ENCODE measurements at regions not wholly inside any gene's neighbourhood (a gene's known extent, or its start where the extent isn't known, plus 50 kb on each side); places are given as distances from the start of the nearest gene placed in this dataset.

- Histone ChIP-seq H4K20me1 (ENCODE audit: insufficient read depth) (no peaks in the 10 kb centered on the region), H3K4me2 (ENCODE audit: low read length) (no peak overlapping the region), H3K9me3 (ENCODE audit: low read length) (no peaks in the 10 kb centered on the region), H3K27ac (ENCODE audit: low read length) (no peak overlapping the region), H3K36me3 (ENCODE audit: insufficient read depth, low read length) (no peaks in the 10 kb centered on the region), H2AFZ (ENCODE audit: low read depth, low read length) (no peak overlapping the region), H3K27me3 (ENCODE audit: insufficient read depth, low read depth, low read length) (no peaks in the 10 kb centered on the region), H3K79me2 (replicated peaks; ENCODE audit: insufficient read depth, low read length) (no peaks in the 10 kb centered on the region), H3K4me3 (ENCODE audit: low read length) (no peak overlapping the region), H3F3A (ENCODE audit: insufficient read depth, low read length, poor library complexity, severe bottlenecking) (no peaks in the 10 kb centered on the region), H3K9me2 (ENCODE audit: insufficient read depth, low read length) (no peaks in the 10 kb centered on the region), H3K9ac (ENCODE audit: low read length) (no peak overlapping the region)
- TF ChIP-seq CTCF (IDR thresholded peaks at IDR 0.05; ENCODE audit: poor library complexity, severe bottlenecking) (no peak), MXI1 (conservative IDR thresholded peaks at IDR 0.05; ENCODE audit: poor library complexity, severe bottlenecking) (no peak), EZH2 (IDR thresholded peaks at IDR 0.05; ENCODE audit: borderline replicate concordance, insufficient read depth, low read length, poor library complexity, severe bottlenecking) (no peak)
These were observed 365.6 kb downstream of the WDR11 start for GRCh38 chr10:121216721-121217181.

- Histone ChIP-seq H4K20me1 (ENCODE audit: insufficient read depth) (no peaks in the 10 kb centered on the region), H3F3A (ENCODE audit: insufficient read depth, low read length, poor library complexity, severe bottlenecking) (no peaks in the 10 kb centered on the region), H3K4me2 (ENCODE audit: low read length) (no peak overlapping the region), H3K79me2 (replicated peaks; ENCODE audit: insufficient read depth, low read length) (no peaks in the 10 kb centered on the region), H3K9ac (ENCODE audit: low read length) (no peak overlapping the region), H2AFZ (ENCODE audit: low read depth, low read length) (no peak overlapping the region), H3K9me2 (ENCODE audit: insufficient read depth, low read length) (no peaks in the 10 kb centered on the region), H3K27me3 (ENCODE audit: insufficient read depth, low read depth, low read length) (no peaks in the 10 kb centered on the region), H3K36me3 (ENCODE audit: insufficient read depth, low read length) (no peaks in the 10 kb centered on the region), H3K9me3 (ENCODE audit: low read length) (no peaks in the 10 kb centered on the region), H3K4me3 (ENCODE audit: low read length) (no peak overlapping the region), H3K27ac (ENCODE audit: low read length) (no peak overlapping the region)
- TF ChIP-seq MXI1 (conservative IDR thresholded peaks at IDR 0.05; ENCODE audit: poor library complexity, severe bottlenecking): no peak
- TF ChIP-seq POLR2AphosphoS5 (IDR thresholded peaks at IDR 0.05): no peak
- TF ChIP-seq EP300 (conservative IDR thresholded peaks at IDR 0.05; ENCODE audit: poor library complexity, severe bottlenecking): no peak
- no peak for TF ChIP-seq RAD21 (conservative IDR thresholded peaks at IDR 0.05)
- no peak for TF ChIP-seq TAF1 (IDR thresholded peaks at IDR 0.05; ENCODE audit: low read depth)
- no peak for TF ChIP-seq SMC3 (conservative IDR thresholded peaks at IDR 0.05; ENCODE audit: poor library complexity)
- no peak for TF ChIP-seq EZH2 (IDR thresholded peaks at IDR 0.05; ENCODE audit: borderline replicate concordance, insufficient read depth, low read length, poor library complexity, severe bottlenecking)
- TF ChIP-seq REST (IDR thresholded peaks at IDR 0.05; ENCODE audit: borderline replicate concordance): no peak
- TF ChIP-seq CTCF (IDR thresholded peaks at IDR 0.05; ENCODE audit: poor library complexity, severe bottlenecking): no peak
These were observed 366.2 kb downstream of the WDR11 start for GRCh38 chr10:121217331-121217730.
